Tibial artery (tissue), 4 donors: ENCODE measurements at regions not wholly inside any gene's neighbourhood (a gene's known extent, or its start where the extent isn't known, plus 50 kb on each side); places are given as distances from the start of the nearest gene placed in this dataset.

ENCODE experiments used
- DNase-seq, 2 donors: peaks; one replicate each; pipeline ENCODE4 v3.0.0-alpha.2; 2019
- H3K27ac ChIP-seq, 2 donors: fragments of 200-600 bp; sonication (generic) in 1 of 2; 1 replicate in 1 of 2; 2 replicates in 1 of 2; pipeline ENCODE4 v1.5.1; 2018 to 2019; ENCODE audit warnings: mild to moderate bottlenecking in 1 of 2
- H3K27me3 ChIP-seq, 2 donors: fragments of 200-600 bp; sonication (generic) in 1 of 2; one replicate each; pipeline versions ENCODE4 v1.5.1 to v1.6.0; 2016 to 2019
- H3K36me3 ChIP-seq, 3 donors: fragments of 200-600 bp; sonication (generic) in 2 of 3; one replicate each; pipeline ENCODE4 v1.5.1; 2016 to 2019; ENCODE audit warnings: mild to moderate bottlenecking in 2 of 3
- H3K4me1 ChIP-seq, 4 donors: fragments of 200-600 bp; sonication (generic) in 2 of 4; 1 replicate in 3 of 4; 2 replicates in 1 of 4; pipeline ENCODE4 v1.5.1; 2016 to 2019
- H3K4me3 ChIP-seq, 2 donors: fragments of 200-600 bp; sonication (generic) in 1 of 2; 1 replicate in 1 of 2; 2 replicates in 1 of 2; pipeline ENCODE4 v1.5.1; 2018 to 2019; ENCODE audit warnings: mild to moderate bottlenecking in 2 of 2
- H3K9me3 ChIP-seq, 3 donors: fragments of 200-600 bp; sonication (generic) in 1 of 3; one replicate each; pipeline ENCODE4 v1.5.1; 2016 to 2019
- intact Hi-C: fragments of 100-400 bp; cut with DNase I; formaldehyde crosslinking; loops from one replicate; pipeline ENCODE4 v1.15.0; 2023; ENCODE audit warnings: low total_unique reads
- TF ChIP-seq, protein P1 (sequence below), 2 experiments: fragments of 200-600 bp in 1 of 2; fragments of 450-650 bp in 1 of 2; IDR thresholded peaks; one replicate each; pipeline ENCODE4 v1.5.1; 2017 to 2019; ENCODE audit warnings: antibody characterized with exemption in 2 of 2, mild to moderate bottlenecking in 1 of 2, moderate library complexity in 1 of 2

DNA sequence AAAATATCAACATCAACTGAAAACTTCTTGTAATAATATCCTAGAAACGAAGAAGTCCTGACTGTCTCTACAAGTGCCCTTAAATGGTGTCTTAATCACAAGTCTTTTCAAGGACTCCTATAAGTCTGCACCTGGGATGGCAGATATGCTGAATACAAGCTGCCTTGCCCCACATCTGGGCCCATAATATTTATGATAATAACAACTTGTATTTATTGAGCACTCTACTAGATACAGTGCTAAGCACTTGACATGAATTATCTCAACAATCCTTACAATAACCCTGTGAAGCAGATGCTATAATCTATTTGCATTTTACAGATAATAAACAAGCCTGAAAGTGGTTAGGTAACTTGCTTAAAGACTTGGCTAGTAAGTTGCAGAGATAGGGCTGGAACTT, 78.0 kb upstream of the ZNF648 start:
- TF ChIP-seq, protein P1, sequence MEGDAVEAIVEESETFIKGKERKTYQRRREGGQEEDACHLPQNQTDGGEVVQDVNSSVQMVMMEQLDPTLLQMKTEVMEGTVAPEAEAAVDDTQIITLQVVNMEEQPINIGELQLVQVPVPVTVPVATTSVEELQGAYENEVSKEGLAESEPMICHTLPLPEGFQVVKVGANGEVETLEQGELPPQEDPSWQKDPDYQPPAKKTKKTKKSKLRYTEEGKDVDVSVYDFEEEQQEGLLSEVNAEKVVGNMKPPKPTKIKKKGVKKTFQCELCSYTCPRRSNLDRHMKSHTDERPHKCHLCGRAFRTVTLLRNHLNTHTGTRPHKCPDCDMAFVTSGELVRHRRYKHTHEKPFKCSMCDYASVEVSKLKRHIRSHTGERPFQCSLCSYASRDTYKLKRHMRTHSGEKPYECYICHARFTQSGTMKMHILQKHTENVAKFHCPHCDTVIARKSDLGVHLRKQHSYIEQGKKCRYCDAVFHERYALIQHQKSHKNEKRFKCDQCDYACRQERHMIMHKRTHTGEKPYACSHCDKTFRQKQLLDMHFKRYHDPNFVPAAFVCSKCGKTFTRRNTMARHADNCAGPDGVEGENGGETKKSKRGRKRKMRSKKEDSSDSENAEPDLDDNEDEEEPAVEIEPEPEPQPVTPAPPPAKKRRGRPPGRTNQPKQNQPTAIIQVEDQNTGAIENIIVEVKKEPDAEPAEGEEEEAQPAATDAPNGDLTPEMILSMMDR (IDR thresholded peaks at IDR 0.05) = no peak
- Histone ChIP-seq H3K36me3 (no peaks in the 10 kb centered on the region), H3K9me3 (peaks cover 0 to 1% (median 0%) of the 10 kb centered on the region in 3 donors), H3K27ac (no peak overlapping the region), H3K4me3 (no peak overlapping the region), H3K4me1 (peaks cover 7 to 21% (median 14%) of the 10 kb centered on the region in 4 donors), H3K27me3 (no peaks in the 10 kb centered on the region)
- intact Hi-C loops = no loop called here
- no peak for DNase-seq

DNA sequence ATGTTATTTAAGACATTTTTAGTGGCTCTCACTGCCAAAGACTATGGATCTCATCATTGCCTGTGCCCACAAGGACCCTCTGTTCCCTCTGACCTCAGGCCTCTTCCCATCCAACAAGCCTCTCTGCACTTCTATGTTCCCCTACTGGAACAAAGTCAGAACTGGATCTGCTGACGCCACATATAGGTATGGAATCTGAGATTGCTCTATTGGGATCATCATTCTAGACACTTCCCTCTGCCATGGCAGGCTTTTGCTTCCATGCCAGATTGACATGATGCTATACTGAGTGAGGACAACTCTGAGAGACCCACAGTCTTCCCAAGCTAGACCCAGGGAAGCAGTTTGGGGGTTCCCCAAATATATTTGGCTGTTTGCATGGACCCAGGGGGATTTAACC, 76.0 kb upstream of the ZNF648 start:
- H3K4me1 ChIP-seq = peaks cover 0 to 3% (median 0%) of the 10 kb centered on the region in 4 donors
- peaks cover 0 to 8% (median 8%) of the 10 kb centered on the region in 3 donors for H3K9me3 ChIP-seq
- TF ChIP-seq, protein P1 (IDR thresholded peaks at IDR 0.05) = no peak
- H3K4me3 ChIP-seq = no peak overlapping the region
- no peak overlapping the region for H3K27ac ChIP-seq
- H3K36me3 ChIP-seq = no peaks in the 10 kb centered on the region
- no peaks in the 10 kb centered on the region for H3K27me3 ChIP-seq
- no peak for DNase-seq
- intact Hi-C loops = no loop called here

DNA sequence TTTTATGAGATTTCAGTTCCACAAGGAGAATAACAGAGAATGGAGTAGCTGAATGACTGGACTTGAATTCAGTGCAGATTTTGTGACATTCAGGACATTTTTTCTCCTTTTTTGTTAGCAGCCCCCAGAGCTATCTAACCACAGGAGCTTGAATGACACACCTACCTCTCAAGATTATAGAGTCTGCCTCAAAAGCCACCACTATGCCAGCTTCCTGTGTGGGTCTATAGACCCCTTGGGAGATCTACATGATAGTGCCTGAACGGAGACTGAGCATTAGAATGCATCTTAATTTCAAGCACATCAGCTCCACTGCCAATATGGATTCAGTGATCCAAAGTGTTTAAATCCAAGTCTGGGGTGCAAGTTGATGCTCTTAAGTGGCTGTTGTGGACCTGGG, 74.4 kb upstream of the ZNF648 start:
- TF ChIP-seq, protein P1 (IDR thresholded peaks at IDR 0.05) = no peak

DNA sequence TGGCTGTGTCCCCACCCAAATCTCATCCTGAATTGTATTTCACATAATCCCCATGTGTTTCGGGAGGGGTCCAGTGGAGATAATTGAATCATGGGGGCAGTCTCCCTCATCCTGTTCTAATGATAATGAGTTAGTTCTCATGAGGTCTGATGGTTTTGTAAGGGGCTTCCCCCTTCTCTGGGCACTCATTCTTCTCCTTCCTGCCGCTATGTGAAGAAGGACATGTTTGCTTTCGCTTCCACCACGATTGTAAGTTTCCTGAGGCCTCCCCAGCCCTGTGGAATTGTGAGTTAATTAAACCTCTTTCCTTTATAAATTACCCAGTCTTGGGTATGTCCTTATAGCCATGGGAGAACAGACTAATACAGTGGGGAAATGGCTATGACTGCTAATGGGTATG, 72.7 kb upstream of the ZNF648 start:
- Histone ChIP-seq H3K4me3 (no peak overlapping the region), H3K9me3 (peaks cover 0 to 8% (median 8%) of the 10 kb centered on the region in 3 donors), H3K27ac (no peak overlapping the region), H3K27me3 (no peaks in the 10 kb centered on the region), H3K36me3 (no peaks in the 10 kb centered on the region), H3K4me1 (no peaks in the 10 kb centered on the region)
- intact Hi-C loops = no loop called here
- no peak for DNase-seq
- TF ChIP-seq, protein P1 (IDR thresholded peaks at IDR 0.05) = no peak

More for the DNA sequence above, 74.4 kb upstream of the ZNF648 start:
- H3K4me1 ChIP-seq = peaks cover 0 to 3% (median 0%) of the 10 kb centered on the region in 4 donors
- intact Hi-C loops = no loop called here
- no peak for DNase-seq
- no peaks in the 10 kb centered on the region for H3K27me3 ChIP-seq
- H3K27ac ChIP-seq = no peak overlapping the region
- H3K4me3 ChIP-seq = no peak overlapping the region
- H3K36me3 ChIP-seq = no peaks in the 10 kb centered on the region
- H3K9me3 ChIP-seq = peaks cover 0 to 8% (median 8%) of the 10 kb centered on the region in 3 donors

DNA sequence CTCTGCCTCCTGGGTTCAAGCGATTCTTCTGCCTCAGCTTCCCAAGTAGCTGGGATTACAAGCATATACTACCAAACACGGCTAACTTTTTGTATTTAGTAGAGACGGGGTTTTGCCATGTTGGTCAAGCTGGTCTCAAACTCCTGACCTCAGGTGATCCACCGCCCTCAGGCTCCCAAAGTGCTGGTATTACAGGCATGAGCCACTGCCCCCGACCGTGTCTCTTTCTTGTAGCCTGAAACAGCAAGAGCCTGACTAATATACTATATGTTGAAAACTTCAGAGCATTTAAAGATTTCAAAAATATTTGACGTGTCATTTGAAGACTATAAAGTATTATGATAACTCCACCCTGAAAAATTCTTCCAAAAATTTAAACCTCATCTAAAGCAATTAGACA, 71.7 kb upstream of the ZNF648 start:
- no peaks in the 10 kb centered on the region for H3K27me3 ChIP-seq
- intact Hi-C loops = no loop called here
- no peaks in the 10 kb centered on the region for H3K36me3 ChIP-seq
- TF ChIP-seq, protein P1 (IDR thresholded peaks at IDR 0.05) = no peak
- H3K27ac ChIP-seq = no peak overlapping the region
- H3K4me1 ChIP-seq = no peaks in the 10 kb centered on the region
- peaks cover 0 to 8% (median 8%) of the 10 kb centered on the region in 3 donors for H3K9me3 ChIP-seq
- H3K4me3 ChIP-seq = no peak overlapping the region
- DNase-seq = no peak

DNA sequence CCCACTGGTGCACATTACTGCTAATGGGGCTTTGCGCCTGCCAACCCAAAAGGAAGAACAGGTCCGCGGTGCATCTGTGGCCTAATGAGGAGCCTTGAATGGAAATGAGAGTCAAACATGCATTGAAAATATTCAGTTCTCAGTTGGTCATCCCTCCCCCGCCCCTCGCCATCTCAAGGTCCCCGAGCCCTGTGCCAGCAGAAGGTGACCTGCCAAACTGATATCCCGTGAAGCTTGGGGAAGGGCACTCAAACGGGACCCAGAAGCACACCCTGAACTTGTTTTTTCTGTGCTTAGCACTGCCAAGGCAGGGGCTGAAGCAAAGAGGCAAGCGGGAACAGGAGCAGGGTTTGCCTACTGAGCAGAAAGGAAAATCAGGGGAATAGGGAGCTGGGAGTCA, 67.9 kb upstream of the ZNF648 start:
- Histone ChIP-seq H3K9me3 (peaks cover 0 to 8% (median 6%) of the 10 kb centered on the region in 3 donors), H3K27ac (no peak overlapping the region), H3K27me3 (no peaks in the 10 kb centered on the region), H3K36me3 (no peaks in the 10 kb centered on the region), H3K4me1 (no peaks in the 10 kb centered on the region), H3K4me3 (no peak overlapping the region)
- TF ChIP-seq, protein P1 (IDR thresholded peaks at IDR 0.05) = no peak
- no peak for DNase-seq
- intact Hi-C loops = no loop called here
